ENCODE measurements at regions not wholly inside any gene's neighbourhood (a gene's known extent, or its start where the extent isn't known, plus 50 kb on each side); places are given as distances from the start of the nearest gene placed in this dataset.

DNA sequence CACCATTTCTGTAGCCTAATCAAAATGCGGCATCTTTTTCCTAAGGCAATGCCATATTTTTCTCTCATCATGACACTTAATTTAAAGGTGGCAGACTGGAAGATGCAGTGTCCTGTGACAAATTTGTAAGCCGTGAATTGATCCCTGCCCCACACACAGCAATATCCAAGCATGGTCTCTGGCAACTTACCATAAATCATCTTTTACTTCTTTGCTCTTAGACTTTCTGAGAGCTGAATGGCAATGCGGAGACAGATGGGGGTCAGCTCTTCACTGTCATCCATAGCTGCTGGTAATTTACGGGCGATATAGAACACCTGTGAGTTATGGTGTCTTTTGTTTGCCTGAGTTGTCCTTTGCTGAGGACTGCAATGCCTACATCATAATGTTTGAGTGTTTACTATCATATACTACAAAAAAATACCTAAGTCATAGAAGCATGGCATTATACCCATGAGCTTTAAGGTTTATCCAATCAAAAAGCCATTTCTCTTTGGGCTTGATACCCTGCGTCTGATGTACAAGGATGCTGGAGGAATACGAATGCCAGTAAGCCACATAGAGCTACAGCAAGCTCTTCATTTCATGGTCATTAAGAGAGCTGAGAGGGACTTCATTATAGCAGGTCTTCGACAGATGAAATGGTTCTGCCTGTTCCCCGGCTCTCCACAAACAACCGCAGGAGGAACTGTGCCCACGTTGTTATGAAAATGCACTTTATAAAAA, 148.1 kb downstream of the TRIML1 start:
- no peak for TF ChIP-seq CTCF (conservative IDR thresholded peaks at IDR 0.05)
- H3K27ac ChIP-seq, result no peak overlapping the region

DNA sequence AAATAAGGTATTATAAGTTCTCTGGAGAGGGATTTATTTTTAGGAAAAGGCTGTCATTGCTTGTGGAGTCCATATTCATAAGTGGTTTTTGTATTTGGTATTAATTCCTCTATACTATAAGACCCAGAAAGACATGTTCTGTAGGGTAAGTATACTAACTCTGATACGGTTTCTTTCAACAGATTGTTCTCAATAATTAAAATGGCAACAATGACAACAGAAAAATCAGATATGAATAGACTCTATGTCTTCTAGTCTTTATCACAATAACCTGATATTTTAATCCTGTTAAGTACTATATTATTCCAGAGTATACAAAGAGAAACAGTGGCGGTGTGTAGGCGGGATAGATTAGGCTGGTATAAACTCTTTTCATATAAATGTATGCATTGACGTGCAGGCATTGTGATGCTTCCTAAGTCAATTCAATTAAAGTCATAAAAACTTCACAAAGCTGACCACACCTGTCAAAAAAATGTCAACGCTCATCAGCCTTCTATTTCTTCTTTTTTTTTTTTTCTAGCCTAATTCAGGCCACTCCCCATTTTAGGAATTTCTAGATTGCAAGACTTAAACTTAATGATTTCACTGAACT, 150.4 kb downstream of the TRIML1 start:
- H3K27ac ChIP-seq, result no peak overlapping the region
- TF ChIP-seq CTCF (conservative IDR thresholded peaks at IDR 0.05), result no peak

DNA sequence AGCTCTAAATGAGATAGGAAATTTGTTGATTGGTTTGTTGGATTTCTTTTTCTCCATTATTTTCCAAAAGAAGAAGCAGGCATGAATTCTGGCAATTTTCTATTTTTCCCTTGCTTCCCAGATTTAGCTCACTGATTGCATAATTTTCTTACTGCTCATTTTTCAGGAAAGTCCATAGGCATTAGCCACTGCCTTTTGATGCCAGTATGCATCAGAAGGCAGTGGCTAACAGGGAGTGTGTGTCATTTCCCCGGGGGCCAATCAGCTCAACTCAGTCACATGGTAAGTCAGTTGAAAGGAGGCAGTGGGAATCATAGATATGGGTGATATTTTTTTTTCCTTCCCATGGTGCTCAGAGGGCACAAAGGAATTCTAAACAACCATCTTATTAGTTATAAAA, 156.7 kb downstream of the TRIML1 start:
- TF ChIP-seq CTCF (conservative IDR thresholded peaks at IDR 0.05), result no peak
- H3K27ac ChIP-seq, result no peak overlapping the region

- no peak overlapping the region for H3K27ac ChIP-seq
- TF ChIP-seq CTCF (conservative IDR thresholded peaks at IDR 0.05), result no peak
Measured at GRCh38 chr4:188296331-188296730, 157.1 kb downstream of the TRIML1 start.

DNA sequence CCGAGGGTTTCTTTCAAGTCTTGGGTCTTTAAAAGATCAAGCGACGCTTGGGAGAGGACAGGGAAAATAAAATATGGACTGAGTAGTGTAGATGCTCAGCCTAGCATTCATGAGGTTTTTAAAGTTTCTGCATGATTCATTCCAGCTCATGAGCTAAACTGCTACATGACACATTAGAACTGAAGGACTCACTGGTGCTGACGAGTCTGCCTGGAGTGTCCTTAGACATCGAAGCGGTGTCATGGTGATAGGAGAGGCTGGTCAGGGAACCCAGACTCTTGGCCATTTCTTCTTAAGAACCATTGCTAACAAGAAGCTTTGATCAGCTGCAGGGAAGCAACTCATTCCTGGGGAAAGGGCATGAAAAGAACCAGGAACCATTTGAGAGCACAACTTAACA, 158.6 kb downstream of the TRIML1 start:
- no peak for TF ChIP-seq CTCF (conservative IDR thresholded peaks at IDR 0.05)

DNA sequence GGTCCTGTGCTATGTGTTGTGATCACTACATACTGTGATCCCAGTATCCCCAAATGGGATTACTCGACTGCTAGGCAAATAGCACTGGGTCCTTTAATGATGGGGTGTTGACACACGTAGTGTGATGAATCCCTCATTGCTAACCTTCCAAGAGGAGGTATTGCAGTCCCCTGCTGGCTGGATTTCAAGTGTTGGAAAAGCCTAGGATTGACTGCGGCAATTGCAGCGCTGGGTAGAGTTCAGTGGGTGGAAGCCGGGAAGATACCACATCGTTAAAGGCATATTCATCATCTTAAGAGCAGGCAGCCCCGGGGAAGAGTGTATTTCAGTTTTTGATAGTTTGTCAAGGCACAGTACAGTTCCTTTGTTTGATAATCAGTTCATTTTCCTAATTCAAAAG, 159.9 kb downstream of the TRIML1 start:
- no peak for TF ChIP-seq CTCF (conservative IDR thresholded peaks at IDR 0.05)
- peak overlapping the region; percentile 57; the same call in 1 of the 2 replicates for H3K27ac ChIP-seq

More for the DNA sequence above, 158.6 kb downstream of the TRIML1 start:
- no peak overlapping the region for H3K27ac ChIP-seq

- H3K27ac ChIP-seq, result peak overlapping the region; percentile 57
- no peak for TF ChIP-seq CTCF (conservative IDR thresholded peaks at IDR 0.05)
Measured at GRCh38 chr4:188300385-188300784, 161.1 kb downstream of the TRIML1 start.

All from VCaP (cell line).